WERI-Rb-1 (cell line): ENCODE measurements at regions not wholly inside any gene's neighbourhood (a gene's known extent, or its start where the extent isn't known, plus 50 kb on each side); places are given as distances from the start of the nearest gene placed in this dataset.
"Not testable (repeated sequence)": the region's sequence is repeated elsewhere in the genome, so short reads cannot be mapped to it uniquely, and the experiment has no call there.

Experiments
- DNase-seq: peaks from one replicate; pipeline ENCODE4 v3.0.0-alpha.2; 2020
- H3K27ac ChIP-seq: fragments of 250-450 bp; sonication (Bioruptor Pico); 2 replicates; pipeline ENCODE4 v1.5.1; 2020; ENCODE audit warnings: mild to moderate bottlenecking, moderate library complexity
- H3K27me3 ChIP-seq: fragments of 250-450 bp; sonication (Bioruptor Pico); 2 replicates; pipeline ENCODE4 v1.5.1; 2021; ENCODE audit warnings: mild to moderate bottlenecking, low read depth, moderate library complexity; ENCODE audit not compliant: insufficient read depth, severe bottlenecking
- H3K36me3 ChIP-seq: fragments of 250-450 bp; sonication (Bioruptor Pico); 2 replicates; pipeline ENCODE4 v1.5.1; 2020; ENCODE audit warnings: mild to moderate bottlenecking, moderate library complexity
- H3K4me3 ChIP-seq: 2 replicates; pipeline ENCODE4 v1.5.1; 2011; ENCODE audit warnings: low read depth, mild to moderate bottlenecking, control low read depth, low read length
- H3K9me3 ChIP-seq: fragments of 250-450 bp; sonication (Bioruptor Pico); 2 replicates; pipeline ENCODE4 v1.5.1; 2021; ENCODE audit warnings: mild to moderate bottlenecking, moderate library complexity; ENCODE audit not compliant: severe bottlenecking
- CTCF ChIP-seq: IDR thresholded peaks from 2 replicates; pipeline ENCODE4 v1.5.1; 2011; ENCODE audit warnings: low read depth, mild to moderate bottlenecking, control low read depth, inconsistent platforms, low read length

- DNase-seq: no peak
- Histone ChIP-seq H3K9me3 (no peaks in the 10 kb centered on the region), H3K4me3 (no peak overlapping the region), H3K27ac (no peak overlapping the region), H3K27me3 (peaks cover 80% of the 10 kb centered on the region), H3K36me3 (no peaks in the 10 kb centered on the region)
- TF ChIP-seq CTCF: no peak
Measured at GRCh38 chr6:28008053-28008452, 51.0 kb downstream of the OR2B6 start.

- no peaks in the 10 kb centered on the region for H3K36me3 ChIP-seq
- no peak overlapping the region for H3K27ac ChIP-seq
- no peak for DNase-seq
- peaks cover 81% of the 10 kb centered on the region for H3K27me3 ChIP-seq
- TF ChIP-seq CTCF: no peak
- no peaks in the 10 kb centered on the region for H3K9me3 ChIP-seq
- no peak overlapping the region for H3K4me3 ChIP-seq
Measured at GRCh38 chr6:28010526-28010925, 53.5 kb downstream of the OR2B6 start.

- TF ChIP-seq CTCF: no peak
- H3K9me3 ChIP-seq: no peaks in the 10 kb centered on the region
- DNase-seq: no peak
- H3K36me3 ChIP-seq: no peaks in the 10 kb centered on the region
- H3K27me3 ChIP-seq: peaks cover 81% of the 10 kb centered on the region
- H3K27ac ChIP-seq: no peak overlapping the region
- no peak overlapping the region for H3K4me3 ChIP-seq
Measured at GRCh38 chr6:28011722-28012121, 54.7 kb downstream of the OR2B6 start.

GRCh38 chr6:28021011-28021410, 59.4 kb upstream of the ZNF165 start:
- not testable (repeated sequence) for H3K27ac ChIP-seq, H3K4me3 ChIP-seq, H3K36me3 ChIP-seq, DNase-seq
- peaks cover 25% of the 10 kb centered on the region for H3K9me3 ChIP-seq
- peaks cover 64% of the 10 kb centered on the region for H3K27me3 ChIP-seq

- peaks cover 49% of the 10 kb centered on the region for H3K27me3 ChIP-seq
Measured at GRCh38 chr6:28022707-28023106, 57.7 kb upstream of the ZNF165 start.

More at GRCh38 chr6:28022707-28023106, 57.7 kb upstream of the ZNF165 start:
- peaks cover 25% of the 10 kb centered on the region for H3K9me3 ChIP-seq
- not testable (repeated sequence) for H3K36me3 ChIP-seq, H3K27ac ChIP-seq, H3K4me3 ChIP-seq, DNase-seq
